Fibroblast of lung (primary cell): ENCODE measurements at regions not wholly inside any gene's neighbourhood (a gene's known extent, or its start where the extent isn't known, plus 50 kb on each side); places are given as distances from the start of the nearest gene placed in this dataset.

Source experiments
- CTCF ChIP-seq, 2 donors: IDR thresholded peaks in 1 of 2; conservative IDR thresholded peaks in 1 of 2; 1 replicate in 1 of 2; 2 replicates in 1 of 2; pipeline ENCODE4 v1.5.1; 2011 to 2012; ENCODE audit warnings: low read length in 2 of 2, control low read depth in 1 of 2, inconsistent platforms in 1 of 2, low read depth in 1 of 2, mild to moderate bottlenecking in 1 of 2
- EZH2 ChIP-seq: IDR thresholded peaks from 2 replicates; pipeline ENCODE4 v1.5.1; 2012; ENCODE audit warnings: low read length, control low read depth, mild to moderate bottlenecking; ENCODE audit errors: missing control alignments

DNA sequence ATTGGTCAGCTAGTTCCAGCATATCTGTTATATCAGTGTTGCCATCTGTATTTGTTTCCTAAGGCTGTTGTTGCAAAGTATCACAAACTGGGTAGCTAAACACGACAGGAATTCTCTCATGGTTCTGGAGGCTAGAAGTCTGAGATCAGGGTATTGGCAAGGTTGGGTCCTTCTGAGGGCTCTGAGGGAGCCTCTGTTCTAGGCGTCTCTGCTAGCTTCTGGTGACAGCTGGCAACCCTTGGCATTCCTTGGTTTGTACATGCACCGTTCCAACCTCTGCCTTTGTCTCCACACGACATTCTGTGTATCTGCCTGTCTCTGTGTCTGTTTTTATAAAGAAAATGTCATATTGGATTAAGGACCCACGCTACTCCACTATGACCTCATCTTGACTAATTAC lies 219.9 kb upstream of the NLRP1 start:
- no peak for TF ChIP-seq CTCF (conservative IDR thresholded peaks at IDR 0.05 in 1 of 2, IDR thresholded peaks at IDR 0.05 in 1 of 2; ENCODE audit: low read depth in 1 of 2, low read length in 2 of 2)
- TF ChIP-seq EZH2, result no peak
